ENCODE measurements at regions not wholly inside any gene's neighbourhood (a gene's known extent, or its start where the extent isn't known, plus 50 kb on each side); places are given as distances from the start of the nearest gene placed in this dataset.
A peak's percentile ranks its signal among the peaks of the same experiment; 100 is the strongest.

DNA sequence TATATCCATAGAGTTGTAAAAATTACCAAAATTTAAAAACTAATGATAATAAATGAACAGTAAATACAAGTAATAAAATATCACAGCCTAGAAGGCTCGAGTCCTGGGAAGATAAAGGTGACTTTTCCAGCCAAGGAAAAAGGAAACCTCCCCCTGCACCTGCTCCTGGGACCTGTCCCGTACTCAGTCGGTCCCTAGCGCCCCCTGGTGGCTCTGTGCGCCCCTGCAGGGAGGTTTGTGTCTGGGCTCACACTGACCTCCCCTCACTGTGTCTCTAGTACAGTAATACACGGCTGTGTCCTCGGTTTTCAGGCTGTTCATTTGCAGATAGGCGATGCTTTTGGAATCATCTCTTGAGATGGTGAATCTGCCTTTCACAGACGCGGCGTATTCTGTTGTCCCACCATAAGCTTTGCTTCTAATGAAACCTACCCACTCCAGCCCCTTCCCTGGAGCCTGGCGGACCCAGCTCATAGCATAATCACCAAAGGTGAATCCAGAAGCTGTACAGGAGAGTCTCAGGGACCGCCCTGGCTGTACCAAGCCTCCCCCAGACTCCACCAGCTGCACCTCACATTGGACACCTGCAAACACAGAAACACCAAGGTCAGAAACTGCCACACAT is 1030.4 kb downstream of the TMEM121 start:
- TF ChIP-seq, protein P1, sequence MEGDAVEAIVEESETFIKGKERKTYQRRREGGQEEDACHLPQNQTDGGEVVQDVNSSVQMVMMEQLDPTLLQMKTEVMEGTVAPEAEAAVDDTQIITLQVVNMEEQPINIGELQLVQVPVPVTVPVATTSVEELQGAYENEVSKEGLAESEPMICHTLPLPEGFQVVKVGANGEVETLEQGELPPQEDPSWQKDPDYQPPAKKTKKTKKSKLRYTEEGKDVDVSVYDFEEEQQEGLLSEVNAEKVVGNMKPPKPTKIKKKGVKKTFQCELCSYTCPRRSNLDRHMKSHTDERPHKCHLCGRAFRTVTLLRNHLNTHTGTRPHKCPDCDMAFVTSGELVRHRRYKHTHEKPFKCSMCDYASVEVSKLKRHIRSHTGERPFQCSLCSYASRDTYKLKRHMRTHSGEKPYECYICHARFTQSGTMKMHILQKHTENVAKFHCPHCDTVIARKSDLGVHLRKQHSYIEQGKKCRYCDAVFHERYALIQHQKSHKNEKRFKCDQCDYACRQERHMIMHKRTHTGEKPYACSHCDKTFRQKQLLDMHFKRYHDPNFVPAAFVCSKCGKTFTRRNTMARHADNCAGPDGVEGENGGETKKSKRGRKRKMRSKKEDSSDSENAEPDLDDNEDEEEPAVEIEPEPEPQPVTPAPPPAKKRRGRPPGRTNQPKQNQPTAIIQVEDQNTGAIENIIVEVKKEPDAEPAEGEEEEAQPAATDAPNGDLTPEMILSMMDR (IDR thresholded peaks at IDR 0.05; ENCODE audit: low read depth, low read length, poor library complexity, severe bottlenecking) = peak; percentile 79
- TF ChIP-seq EZH2phosphoT487 (IDR thresholded peaks at IDR 0.05; ENCODE audit: borderline replicate concordance, low read length) = no peak

Data from DOHH2 (cell line).